Panc1 (cell line): ENCODE measurements at regions not wholly inside any gene's neighbourhood (a gene's known extent, or its start where the extent isn't known, plus 50 kb on each side); places are given as distances from the start of the nearest gene placed in this dataset.

ENCODE experiments used
- ATAC-seq: fragments of 200-7000 bp; cut with Tn5 transposase; 2 replicates; pipeline ENCODE4 v1.9.1; 2020; ENCODE audit warnings: mild to moderate bottlenecking, moderate library complexity
- BruUV-seq: library from RNA; stranded (reverse); fragments of 400-500 nt; replicated peaks from 2 replicates; lab custom pipeline; 2021; lab: Mats Ljungman, UMichigan
- CTCF ChIA-PET: fragments of 300-600 bp; sonication (Branson Sonifier 250); formaldehyde crosslinking; loops from one replicate; lab custom pipeline; 2022; ENCODE audit warnings: antibody characterized with exemption; lab: Charles Lee
- POLR2A ChIA-PET: fragments of 300-600 bp; sonication (Branson Sonifier 250); formaldehyde crosslinking; loops from one replicate; lab custom pipeline; 2022; ENCODE audit warnings: antibody characterized with exemption; lab: Charles Lee
- DNase-seq: peaks from one replicate; pipeline ENCODE4 v3.0.0-alpha.2; 2010; ENCODE audit warnings: low read depth, low spot score
- H3K27ac ChIP-seq: 2 replicates; pipeline ENCODE4 v1.5.1; 2011; ENCODE audit warnings: mild to moderate bottlenecking, low read length, inconsistent platforms
- H3K27me3 ChIP-seq: fragments of 200-500 bp; sonication (Bioruptor generic); 2 replicates; pipeline ENCODE4 v1.6.0; 2014; ENCODE audit warnings: low read length, inconsistent platforms; ENCODE audit not compliant: control insufficient read depth, insufficient read depth
- H3K36me3 ChIP-seq: fragments of 200-500 bp; sonication (Bioruptor generic); 2 replicates; pipeline ENCODE4 v1.5.1; 2014; ENCODE audit warnings: inconsistent platforms, mild to moderate bottlenecking, low read length, moderate library complexity; ENCODE audit not compliant: control insufficient read depth, insufficient read depth
- H3K4me1 ChIP-seq: 2 replicates; pipeline ENCODE4 v1.5.1; 2011; ENCODE audit warnings: inconsistent platforms, mild to moderate bottlenecking, low read length, moderate library complexity; ENCODE audit not compliant: control insufficient read depth, insufficient read depth
- H3K4me3 ChIP-seq, 2 experiments: 2 replicates each; pipeline ENCODE4 v1.5.1; 2011 to 2012; ENCODE audit warnings: low read depth in 2 of 2, low read length in 2 of 2, mild to moderate bottlenecking in 2 of 2, inconsistent platforms in 1 of 2, moderate library complexity in 1 of 2
- H3K9me3 ChIP-seq: fragments of 200-500 bp; sonication (Bioruptor generic); 2 replicates; pipeline ENCODE4 v1.5.1; 2014; ENCODE audit warnings: low read depth, mild to moderate bottlenecking, inconsistent platforms, low read length, moderate library complexity; ENCODE audit not compliant: control insufficient read depth, insufficient read depth
- CTCF ChIP-seq: fragments of 450-650 bp; IDR thresholded peaks from 2 replicates; pipeline ENCODE4 v1.5.1; 2017; ENCODE audit warnings: mild to moderate bottlenecking
- POLR2AphosphoS5 ChIP-seq: IDR thresholded peaks from 2 replicates; pipeline ENCODE4 v1.6.1; 2012; ENCODE audit warnings: mild to moderate bottlenecking, low read depth, low read length, moderate library complexity
- REST ChIP-seq, 2 experiments: IDR thresholded peaks; 2 replicates each; pipeline ENCODE4 v1.6.1; 2011 to 2012; ENCODE audit warnings: low read depth in 2 of 2, control low read depth in 1 of 2, low read length in 1 of 2, mild to moderate bottlenecking in 1 of 2, moderate library complexity in 1 of 2; ENCODE audit not compliant: insufficient read depth in 1 of 2
- SIN3A ChIP-seq: IDR thresholded peaks from 2 replicates; pipeline ENCODE4 v1.6.1; 2012; ENCODE audit warnings: low read depth, mild to moderate bottlenecking, low read length, moderate library complexity, borderline replicate concordance; ENCODE audit not compliant: insufficient read depth
- TCF7L2 ChIP-seq: IDR thresholded peaks from 2 replicates; pipeline ENCODE4 v1.6.1; 2011; ENCODE audit warnings: mild to moderate bottlenecking, low read depth, low read length, inconsistent platforms
- in situ Hi-C: cut with HindIII; loops from 2 replicates; pipeline ENCODE4 v1.10.0; 2016; ENCODE audit warnings: low sequenced_read_pairs, low pct_unique_long_range_greater_than_20kb
- intact Hi-C: fragments of 100-400 bp; cut with micrococcal nuclease; formaldehyde crosslinking; loops from one replicate; pipeline ENCODE4 v1.10.0; 2022; ENCODE audit not compliant: unreplicated experiment

GRCh38 chr16:86758932-86759331 lies 180.6 kb downstream of the FOXL1 start:
- ChIA-PET CTCF (interaction anchor here (1.3 kb wide), 1 partner anchor 29 kb away, joined by 7 read pairs; no protein-coding TSS in a partner anchor), POLR2A (no interaction called here)
- DNase-seq (no peak), ATAC-seq (no peak)
- no peaks in the 10 kb centered on the region for H3K4me1 ChIP-seq
- H3K9me3 ChIP-seq: no peaks in the 10 kb centered on the region
- in situ Hi-C loops: no loop called here
- intact Hi-C loops: no loop called here
- no peak overlapping the region for H3K4me3 ChIP-seq
- H3K36me3 ChIP-seq: no peaks in the 10 kb centered on the region
- H3K27me3 ChIP-seq: no peaks in the 10 kb centered on the region
- TF ChIP-seq POLR2AphosphoS5: no peak
- TF ChIP-seq REST (IDR thresholded peaks at IDR 0.05; ENCODE audit: insufficient read depth in 1 of 2, low read depth in 2 of 2, low read length in 1 of 2): no peak
- TF ChIP-seq SIN3A: no peak
- no peak for TF ChIP-seq TCF7L2
- TF ChIP-seq CTCF: no peak
- H3K27ac ChIP-seq: no peak overlapping the region
- no TSS peak for BruUV-seq

- no peak overlapping the region; a peak in 1 of 4 replicates for H3K4me3 ChIP-seq
- no TSS peak for BruUV-seq
- H3K9me3 ChIP-seq: no peaks in the 10 kb centered on the region
- in situ Hi-C loops (no loop called here), intact Hi-C loops (no loop called here)
- peak; percentile 80 for TF ChIP-seq CTCF
- no peak for TF ChIP-seq REST (IDR thresholded peaks at IDR 0.05; ENCODE audit: insufficient read depth in 1 of 2, low read depth in 2 of 2, low read length in 1 of 2)
- TF ChIP-seq TCF7L2: no peak
- no peaks in the 10 kb centered on the region for H3K36me3 ChIP-seq
- ChIA-PET CTCF (no interaction called here), POLR2A (no interaction called here)
- H3K27ac ChIP-seq: no peak overlapping the region
- peak; percentile 86 for ATAC-seq
- peak; percentile 17 for DNase-seq
- no peaks in the 10 kb centered on the region for H3K4me1 ChIP-seq
- H3K27me3 ChIP-seq: no peaks in the 10 kb centered on the region
These were observed 183.0 kb downstream of the FOXL1 start for GRCh38 chr16:86761111-86762031.
